Activated T-cell treated with anti-CD3 and anti-CD28 coated beads, Interleukin-2, amount 50 U/mL, for 1 hour (primary cell): ENCODE measurements at regions not wholly inside any gene's neighbourhood (a gene's known extent, or its start where the extent isn't known, plus 50 kb on each side); places are given as distances from the start of the nearest gene placed in this dataset.
"Not testable (repeated sequence)": the region's sequence is repeated elsewhere in the genome, so short reads cannot be mapped to it uniquely, and the experiment has no call there.

Source experiments
- DNase-seq: peaks from one replicate; pipeline ENCODE4 v3.0.0-alpha.2; 2020

DNA sequence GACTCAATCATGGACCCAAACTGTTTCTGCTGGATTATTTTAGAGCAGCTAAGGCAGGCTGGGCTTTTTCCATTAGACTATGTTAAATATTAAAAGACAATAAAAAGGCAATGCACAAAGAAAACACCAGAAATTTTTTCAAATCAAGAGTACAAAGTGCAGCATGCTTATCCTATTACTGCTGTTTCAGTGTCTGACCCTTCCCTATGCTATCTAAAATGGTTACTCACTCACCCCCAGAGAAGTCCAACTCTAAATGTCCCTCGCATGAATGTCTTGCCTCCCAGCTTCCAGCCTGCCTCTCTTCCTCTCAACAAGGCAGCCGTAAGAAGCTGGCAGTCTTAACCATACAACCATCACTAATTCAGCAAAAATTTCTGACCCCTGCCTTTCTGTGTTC, 108.7 kb upstream of the SYT6 start:
- DNase-seq = no peak

DNA sequence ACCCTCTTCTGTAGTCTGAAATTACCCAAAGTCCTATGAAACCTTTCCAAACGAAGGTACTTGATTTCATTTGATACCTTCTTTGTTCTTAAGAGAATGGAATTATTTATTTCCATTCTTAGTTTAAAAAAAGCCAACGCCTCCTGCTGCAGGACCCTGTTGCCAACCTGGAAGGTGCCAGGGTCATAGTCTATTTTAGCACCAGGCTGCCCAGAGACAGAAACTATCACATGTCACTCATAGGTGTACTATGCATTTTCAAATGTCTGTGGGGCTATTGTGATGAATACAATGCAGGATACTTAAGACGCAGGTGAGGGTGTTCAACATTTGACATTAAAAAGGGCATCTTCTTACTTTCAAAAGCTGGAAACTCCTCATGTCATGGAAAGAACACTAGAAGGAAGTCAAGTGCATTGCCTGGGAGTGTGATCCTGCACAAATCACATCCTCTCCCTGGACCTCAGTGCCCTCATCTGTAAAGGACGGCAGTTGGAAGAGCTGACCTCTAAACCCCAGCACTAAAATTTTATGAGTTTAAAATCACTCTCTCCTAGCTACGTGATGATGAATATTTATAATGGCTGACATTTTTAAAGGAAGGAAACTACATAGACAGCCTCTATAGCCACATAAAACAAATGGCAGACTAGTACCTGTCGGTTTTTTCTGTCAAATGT, 107.3 kb upstream of the SYT6 start:
- DNase-seq = no peak

DNA sequence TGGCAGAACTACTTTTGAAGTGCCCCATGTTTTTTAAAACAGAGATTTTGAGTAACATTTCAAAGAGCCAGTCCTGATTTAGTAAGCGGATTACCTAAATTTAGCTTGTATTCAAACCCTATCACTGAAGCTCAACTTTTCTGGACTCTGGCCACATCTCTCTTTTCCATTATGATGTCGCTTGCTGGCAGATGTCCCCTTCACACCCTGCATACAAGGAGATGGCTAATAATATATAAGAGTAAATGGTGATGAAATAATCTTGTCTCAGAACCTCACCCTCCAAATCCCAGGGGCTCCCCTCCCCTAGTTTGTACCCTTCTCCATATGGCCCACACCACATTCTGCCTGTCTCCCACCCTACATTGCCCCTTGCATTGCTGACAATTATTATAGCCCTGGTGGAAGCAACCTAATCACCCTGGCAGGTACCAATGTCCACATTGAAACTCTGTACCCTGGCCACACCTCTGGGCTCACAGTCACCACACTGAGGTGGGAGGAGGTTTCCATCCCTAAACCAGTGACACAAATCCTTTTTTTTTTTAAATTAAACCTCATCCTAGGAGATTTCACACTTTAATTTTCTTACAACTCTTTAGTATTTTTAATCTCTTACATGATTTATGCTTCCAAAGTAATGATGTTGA, 106.0 kb upstream of the SYT6 start:
- DNase-seq = no peak

DNA sequence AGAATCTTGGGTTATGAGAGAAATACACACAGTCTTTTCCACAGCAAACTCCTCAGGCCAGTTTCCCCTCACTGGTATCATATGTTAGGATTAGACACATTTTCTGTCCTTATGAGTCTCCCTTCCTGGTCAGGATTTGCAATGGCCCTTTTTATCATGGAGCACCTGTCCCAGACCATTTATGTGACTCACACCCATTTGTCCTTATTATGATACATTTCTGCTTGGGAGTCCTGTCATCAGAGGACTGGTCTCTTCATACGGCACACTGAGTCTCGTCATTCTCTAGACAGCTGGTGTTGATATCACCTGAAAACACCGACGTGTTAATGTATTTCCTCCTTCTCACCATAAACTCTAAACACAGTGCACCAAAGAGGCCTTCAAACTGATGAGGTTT, 105.0 kb upstream of the SYT6 start:
- no peak for DNase-seq

DNA sequence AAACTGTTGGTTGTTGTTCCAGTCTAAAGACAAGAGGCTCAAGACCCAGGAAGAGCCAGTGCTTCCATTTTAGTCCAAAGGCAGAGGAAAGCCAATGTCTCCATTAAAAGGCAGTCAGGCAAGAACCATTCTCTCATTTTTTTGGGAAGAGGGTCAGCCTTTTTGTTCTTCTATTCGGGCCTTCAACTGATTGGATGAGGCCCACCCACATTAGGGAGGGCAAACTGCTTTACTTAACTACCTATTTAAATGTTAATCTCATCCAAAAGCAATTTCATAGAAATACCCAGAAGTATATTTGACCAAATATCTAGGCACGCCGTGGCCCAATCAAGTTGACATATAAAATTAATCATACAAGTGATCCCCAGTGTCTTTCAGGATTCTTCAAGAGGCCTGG, 104.4 kb upstream of the SYT6 start:
- DNase-seq = no peak

DNA sequence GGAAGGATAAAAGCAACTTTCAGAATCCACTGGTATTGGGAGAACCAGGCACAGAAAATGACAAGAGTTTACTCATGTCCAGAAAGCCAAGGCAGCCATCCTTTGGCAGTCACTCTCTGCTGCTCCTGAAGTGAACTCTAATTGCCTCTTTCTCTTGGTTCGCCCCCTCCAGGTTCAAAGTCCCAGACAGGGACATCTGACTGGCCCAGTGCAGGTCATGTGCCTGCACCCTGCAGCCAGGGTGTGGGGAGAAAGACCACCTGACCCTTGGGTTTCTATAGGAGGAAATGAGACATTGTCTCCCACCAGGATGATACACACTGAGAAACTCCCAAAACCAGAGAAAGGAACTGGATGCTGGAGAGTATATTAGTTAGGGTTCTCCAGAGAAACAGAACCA, 103.9 kb upstream of the SYT6 start:
- no peak for DNase-seq

DNA sequence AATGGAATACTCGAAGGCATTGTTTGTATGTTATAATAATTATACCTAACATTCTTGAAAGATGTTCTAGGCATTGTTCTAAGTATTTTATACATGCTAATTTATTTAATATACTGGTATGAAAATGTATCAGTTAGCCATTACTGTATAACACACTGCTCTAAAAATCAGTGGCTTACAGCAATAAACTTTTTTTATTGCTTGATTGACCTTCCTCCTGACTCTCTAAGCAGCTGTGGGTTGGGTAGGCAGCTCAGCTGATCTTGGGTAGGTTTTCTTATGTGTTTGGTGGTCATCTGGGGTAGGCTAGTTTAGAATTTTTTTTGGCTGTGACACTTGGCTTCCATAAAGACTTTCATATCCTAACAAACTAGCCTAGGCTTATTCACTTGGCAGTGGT, 100.2 kb upstream of the SYT6 start:
- DNase-seq = no peak

DNA sequence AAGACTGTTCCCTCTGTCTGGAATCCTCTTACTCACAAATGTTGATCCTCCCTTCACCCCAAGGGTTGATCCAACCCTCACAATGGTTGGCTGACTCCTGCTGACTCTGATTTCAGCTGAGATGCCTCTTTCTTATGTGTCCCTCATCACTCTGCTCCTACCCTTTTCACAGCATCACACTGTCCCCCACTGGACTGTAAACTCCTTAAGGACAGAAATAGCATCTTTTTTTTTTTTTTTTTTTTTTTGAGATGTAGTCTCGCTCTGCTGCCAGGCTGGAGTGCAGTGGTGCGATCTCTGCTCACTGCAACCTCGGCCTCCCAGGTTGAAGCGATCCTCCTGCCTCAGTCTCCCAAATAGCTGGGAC, 97.9 kb upstream of the SYT6 start:
- DNase-seq = no peak

DNA sequence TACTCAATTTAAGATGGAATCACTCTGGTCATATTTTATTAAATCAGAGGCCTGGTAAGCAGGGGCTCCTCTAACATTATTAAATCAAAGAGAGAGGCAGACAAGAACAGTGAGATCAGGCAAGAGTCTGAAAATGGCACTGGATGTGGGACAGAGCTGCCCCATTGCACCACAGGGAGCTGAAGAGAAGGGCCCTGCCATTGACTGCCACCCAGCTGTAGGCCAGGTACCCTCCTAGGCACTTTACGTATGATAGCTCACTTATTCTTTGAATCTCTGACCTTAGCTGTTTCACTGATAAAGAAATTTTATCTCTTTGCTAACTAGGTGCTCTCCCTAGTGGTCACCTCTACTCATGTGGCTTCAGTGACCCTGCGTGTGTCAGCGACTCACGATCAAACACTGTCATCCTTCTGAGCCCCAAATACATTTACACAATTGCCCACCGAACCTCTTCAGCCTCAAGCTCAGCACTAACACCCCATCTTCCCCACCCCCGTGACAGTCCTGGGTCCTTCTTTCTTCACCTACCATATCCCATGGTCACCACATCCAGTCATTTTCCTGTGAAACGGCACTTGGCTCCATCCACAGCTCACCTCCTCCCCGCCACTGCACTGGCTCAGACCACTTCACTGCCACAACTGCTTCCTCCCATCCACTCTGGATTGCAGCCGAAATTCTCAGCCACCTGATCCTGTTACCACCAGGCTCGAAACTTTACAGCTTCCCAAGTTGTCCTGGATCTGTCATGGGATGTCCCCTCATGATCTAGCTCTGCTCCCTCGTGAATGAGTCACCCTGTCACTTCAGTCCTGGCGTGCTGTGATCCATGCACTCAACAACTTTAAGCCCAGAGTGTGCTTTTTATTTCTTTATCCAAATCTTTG, 97.3 kb upstream of the SYT6 start:
- no peak for DNase-seq

DNA sequence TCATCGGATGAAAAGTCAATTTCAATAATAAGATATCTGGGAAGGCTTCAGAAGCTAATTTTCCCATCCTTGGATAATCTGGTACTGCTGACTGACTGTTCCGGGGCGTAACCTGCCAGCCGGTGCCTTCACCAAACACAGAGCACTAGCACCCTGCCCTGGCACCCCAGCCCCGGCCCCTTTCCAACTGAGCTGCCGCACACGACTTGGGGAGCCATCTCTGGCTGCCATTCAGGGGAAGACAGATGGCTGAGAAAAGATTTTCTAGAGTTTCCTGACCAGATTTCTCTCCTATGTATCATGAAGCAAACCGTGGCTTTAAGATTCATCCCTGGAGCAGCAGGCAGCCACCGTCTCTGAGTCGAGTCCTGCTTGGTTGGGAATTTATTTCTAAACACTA, 96.0 kb upstream of the SYT6 start:
- DNase-seq = no peak

DNA sequence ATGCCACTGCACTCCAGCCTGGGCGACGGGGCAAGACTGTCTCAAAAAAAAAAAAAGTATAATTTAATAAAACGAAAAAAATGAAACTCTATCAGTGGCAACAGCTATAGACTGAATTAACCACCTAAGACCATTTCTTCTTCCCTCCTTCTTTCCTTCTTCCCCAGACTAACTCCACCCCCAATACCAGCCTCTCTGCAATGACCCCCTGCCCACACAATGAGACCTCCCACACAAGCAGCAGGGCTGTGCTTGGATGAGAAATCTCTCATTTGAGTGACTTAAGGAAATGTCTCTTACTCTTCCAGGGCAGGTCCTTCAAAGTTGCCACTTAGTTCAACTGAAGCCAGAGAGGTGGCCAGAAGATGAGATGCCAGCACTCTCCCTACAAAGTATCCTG, 94.5 kb upstream of the SYT6 start:
- DNase-seq = no peak

DNA sequence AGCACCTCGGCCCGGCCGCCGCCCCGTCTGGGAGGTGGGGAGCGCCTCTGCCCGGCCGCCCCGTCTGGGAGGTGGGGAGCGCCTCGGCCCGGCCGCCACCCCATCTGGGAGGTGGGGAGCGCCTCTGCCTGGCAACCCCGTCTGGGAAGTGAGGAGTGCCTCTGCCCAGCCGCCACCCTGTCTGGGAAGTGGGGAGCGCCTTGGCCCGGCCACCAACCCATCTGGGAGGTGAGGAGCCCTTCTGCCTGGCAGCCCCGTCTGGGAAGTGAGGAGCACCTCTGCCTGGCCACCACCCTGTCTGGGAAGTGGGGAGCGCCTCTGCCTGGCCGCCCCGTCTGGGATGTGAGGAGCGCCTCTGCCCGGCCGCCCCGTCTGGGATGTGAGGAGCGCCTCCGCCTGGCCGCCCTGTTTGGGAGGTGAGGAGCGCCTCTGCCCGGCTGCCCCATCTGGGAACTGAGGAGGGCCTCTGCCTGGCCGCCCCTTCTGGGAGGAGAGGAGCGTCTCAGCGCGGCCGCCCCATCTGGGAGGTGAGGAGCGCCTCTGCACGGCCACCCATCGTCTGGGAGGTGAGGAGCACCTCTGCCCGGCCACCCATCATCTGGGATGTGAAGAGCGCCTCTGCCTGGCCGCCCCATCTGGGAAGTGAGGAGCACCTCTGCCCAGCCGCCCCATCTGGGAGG, 89.0 kb upstream of the SYT6 start:
- DNase-seq = not testable (repeated sequence)

DNA sequence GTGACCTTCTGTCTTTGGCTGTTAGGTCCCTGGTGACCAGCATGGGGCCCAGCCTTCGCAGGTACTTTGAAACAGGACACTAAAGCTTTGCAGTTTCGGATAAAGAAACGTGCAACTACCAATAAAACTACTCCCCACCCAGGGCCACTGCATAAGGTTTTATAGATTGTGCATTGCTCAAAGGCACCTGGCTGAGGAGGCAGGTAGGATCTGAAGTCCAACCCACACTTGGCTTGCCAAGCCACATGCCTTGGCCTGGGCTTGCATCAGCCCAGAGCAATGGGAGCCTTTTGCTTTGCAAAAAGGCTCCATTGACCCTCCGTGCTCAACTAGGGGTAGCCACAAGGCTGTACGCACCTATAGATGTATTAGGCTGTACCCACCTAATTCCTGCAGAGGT, 84.4 kb upstream of the SYT6 start:
- DNase-seq = no peak

DNA sequence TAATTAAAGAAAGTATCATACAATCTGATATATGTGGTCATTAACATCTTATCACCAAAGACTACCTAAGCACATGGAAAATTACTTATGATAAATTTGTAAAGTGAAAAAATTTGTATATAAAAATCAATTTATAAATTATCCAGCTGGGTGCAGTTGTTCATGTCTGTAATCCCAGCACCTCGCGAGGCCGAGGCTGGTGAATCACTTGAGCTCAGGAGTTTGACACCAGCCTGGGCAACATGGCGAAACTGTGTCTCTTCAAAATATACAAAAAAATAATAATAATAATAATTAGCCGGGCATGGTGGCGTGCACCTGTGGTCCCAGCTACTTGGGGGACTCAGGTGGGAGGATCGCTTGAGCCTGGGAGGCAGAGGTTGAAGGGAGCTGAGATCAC, 82.8 kb upstream of the SYT6 start:
- DNase-seq = no peak

DNA sequence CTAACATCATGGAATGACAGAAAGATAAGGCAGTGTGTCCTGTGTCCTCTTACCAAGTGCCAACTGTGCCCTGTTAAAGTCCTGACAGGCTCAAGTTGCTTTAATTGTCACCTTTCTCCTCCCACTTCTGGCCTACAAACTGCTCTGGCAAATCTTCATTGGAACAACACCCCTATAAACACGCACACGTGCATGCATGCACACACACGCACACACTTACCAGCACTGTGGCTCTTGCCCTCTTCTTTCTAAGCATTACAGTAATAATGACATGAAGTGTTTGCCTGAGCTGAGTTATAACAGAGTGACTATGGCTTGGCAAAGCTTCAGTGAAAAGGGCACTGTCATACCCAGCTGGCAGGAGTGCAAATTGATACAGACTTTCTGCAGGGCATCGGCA, 82.3 kb upstream of the SYT6 start:
- DNase-seq = no peak

DNA sequence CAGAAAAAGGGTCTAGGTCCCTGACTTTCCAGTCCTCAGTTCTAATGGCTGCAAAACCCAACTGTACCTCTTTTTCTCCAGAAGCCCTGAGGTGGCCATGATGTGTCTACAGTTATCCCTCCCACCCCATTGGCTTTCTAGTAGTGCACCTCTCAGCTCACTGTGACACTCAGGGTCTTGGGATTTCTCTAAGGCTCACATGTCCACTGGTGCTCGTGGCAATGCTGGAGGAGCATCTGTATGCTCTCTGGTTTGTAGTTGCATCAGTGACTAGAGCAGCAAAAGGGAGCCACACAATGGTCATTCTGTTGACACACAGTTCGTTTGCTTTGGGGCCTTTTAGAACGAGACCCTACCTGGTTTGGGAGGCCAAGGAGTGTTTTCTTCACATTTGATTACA, 81.6 kb upstream of the SYT6 start:
- DNase-seq = no peak

DNA sequence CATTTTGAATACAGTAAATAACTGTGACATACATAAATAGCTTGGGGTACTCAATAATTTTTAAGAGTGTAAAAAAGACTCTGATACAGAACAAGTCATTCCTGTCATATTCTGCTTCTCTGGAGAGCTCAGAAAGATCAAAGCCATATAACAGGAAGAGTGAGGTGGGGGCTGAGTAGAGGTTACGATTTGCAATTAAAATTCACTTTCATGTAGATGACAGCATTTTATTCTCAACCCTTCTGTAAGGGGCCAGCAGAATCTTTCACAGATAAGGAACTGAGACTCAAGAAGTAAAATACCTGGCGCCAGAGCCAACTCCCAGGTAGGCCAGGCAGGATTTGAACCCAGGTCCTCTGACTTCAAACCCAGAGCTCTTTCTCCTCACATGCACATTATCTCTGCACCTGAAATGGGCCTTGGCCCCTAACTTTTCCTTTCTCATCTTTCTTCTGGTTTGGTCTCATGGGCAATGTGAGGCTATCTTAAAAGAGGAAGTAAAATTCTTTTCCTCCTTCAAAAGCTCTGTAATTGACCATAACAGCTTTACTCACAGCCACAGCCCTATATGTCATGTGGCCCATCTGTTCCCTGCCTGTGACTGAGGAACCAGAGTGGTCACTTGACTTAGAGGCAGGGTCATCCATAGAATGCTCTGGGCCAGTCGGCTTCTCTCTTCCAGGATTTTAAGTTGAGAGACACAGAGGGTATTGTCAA, 80.9 kb upstream of the SYT6 start:
- DNase-seq = no peak

DNA sequence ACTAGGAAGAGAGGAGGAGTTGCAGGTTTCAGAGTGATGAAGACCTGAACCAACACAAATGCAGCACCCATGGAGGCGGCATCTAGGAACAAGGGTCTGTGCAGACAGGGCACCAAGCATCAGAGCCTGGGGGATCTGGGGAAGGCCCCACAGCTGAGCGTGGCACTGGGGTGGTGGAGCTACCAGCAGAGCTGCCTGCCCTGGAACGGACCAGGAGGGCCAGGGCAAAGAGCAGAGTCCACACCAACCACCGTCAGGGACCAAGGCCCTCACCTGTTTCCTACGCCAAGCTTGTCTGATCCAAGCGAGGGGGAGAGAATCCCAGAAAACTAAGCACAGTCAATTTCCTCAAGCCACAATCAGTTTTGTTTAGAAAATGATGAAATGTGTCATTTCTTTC, 79.0 kb upstream of the SYT6 start:
- DNase-seq = no peak

DNA sequence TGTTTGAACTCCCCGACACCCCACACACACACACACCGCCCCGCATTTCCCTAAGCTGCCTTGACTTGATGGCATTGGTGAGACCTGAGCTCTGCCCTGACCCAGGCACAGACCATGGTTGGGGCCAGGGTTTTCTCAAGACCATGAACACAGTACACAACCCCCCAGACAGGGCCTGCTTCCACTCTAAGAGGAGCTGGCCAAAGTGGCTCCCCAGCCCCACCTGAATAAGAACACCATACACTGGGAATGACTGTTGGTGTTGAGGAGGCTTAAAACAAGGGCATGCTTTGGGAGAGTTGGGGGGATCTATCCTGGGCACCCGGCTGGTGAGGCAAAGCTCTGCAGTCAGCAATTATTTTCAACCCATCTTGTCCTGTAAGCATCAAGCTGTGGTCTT, 77.6 kb upstream of the SYT6 start:
- DNase-seq = no peak

DNA sequence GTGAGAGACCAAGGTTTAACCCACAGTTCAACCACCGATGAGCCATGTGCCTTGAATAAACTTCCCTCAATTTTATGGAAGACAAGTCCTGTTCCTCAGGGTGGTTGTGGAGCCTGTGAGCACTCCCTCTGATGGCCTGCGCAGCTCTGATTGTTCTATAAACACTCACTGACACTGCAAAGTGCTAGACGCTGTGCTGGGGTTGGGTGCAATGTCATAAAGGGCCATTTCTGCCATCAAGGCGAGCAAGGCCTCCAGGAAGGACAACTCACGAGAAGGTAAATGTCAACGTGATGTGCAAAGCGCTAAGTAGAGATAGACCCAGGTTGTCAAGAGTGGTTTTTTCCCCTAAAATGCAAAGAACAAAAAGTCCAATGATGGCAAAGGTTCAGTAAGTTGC, 75.7 kb upstream of the SYT6 start:
- DNase-seq = no peak

DNA sequence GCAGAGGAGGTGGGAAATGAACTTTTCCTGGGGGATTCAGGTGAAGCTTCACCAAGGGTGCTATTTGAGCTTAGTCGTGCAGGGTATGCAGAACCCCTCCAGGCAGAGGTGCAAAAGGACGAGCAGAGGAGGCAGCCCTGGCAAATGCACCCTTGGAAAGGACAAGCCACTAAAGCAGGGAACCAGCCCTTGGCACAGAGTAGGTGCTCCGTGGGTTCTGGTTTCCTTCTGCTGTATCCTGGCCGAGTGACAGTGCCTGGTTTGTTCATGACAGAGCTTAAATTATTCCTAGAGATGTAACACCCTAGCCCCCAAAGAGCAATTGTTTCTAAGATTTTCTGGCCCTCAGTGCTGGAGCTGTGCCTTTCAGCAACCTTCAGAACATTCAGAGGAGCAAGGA, 73.4 kb upstream of the SYT6 start:
- DNase-seq = no peak

DNA sequence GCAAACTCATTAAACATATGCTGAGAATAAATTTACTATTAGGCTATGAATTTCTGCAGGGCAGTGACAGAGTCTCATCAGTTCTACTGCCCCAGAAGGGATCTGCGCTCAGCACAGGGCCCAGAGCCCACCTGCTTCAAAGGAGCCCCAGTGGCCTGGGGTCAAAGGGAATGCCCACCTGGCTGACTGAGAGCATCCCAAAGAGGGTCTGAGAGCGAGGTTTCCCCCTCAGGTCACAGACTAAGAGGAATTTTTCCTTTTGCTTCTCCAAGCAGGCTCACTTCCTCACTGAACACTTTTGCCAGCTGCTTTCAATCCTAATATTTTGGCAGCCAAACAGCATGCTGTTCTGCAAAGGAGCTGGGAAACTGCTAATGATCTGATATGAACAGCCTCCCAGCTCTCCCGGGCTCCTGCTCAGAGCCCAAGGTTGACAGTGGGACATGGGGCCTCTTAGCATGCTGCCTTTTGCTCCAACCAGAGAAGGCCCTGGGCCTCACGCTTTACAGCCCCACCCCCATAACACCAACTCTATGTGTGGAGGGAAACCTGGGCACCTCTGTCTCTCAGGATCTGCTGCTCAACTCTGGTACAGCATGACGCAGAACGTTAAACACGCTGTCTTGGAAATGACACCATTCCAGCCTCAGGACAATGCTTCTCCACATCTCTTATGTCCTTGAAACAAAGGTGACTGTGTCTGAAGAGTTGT, 70.7 kb upstream of the SYT6 start:
- no peak for DNase-seq
